ENCODE measurements at regions not wholly inside any gene's neighbourhood (a gene's known extent, or its start where the extent isn't known, plus 50 kb on each side); places are given as distances from the start of the nearest gene placed in this dataset.

DNA sequence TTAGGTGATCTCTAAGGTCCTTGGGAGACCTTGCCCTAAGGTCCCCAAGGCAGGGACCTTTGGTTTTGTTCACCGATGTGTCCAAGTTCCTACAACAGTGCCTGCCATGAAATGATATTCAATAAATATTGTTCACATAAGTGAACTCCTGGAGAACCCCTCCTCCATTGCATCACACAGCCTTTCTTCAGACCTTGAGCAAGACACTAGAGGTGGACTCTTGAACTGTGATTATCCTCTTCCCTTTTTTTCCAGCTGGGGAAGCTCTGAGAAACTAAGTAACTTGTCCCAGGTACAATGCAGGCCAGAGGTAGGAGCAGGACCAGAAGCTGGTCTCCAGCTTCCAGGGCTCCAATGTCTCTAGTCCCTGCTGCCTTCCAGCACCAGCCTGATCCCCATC is 76.6 kb upstream of the LMO1 start:
- H3K4me1 ChIP-seq (ENCODE audit: insufficient read depth, low read length) = no peaks in the 10 kb centered on the region
- no peak overlapping the region for H3K9ac ChIP-seq (ENCODE audit: low read length)
- H3K9me3 ChIP-seq (ENCODE audit: low read length) = no peaks in the 10 kb centered on the region
- no peaks in the 10 kb centered on the region for H3K36me3 ChIP-seq (ENCODE audit: insufficient read depth, low read length)
- H3K27ac ChIP-seq (ENCODE audit: low read depth, low read length) = no peak overlapping the region
- no peaks in the 10 kb centered on the region for H3K27me3 ChIP-seq (ENCODE audit: control insufficient read depth in 1 of 2, insufficient read depth in 2 of 2, low read length in 2 of 2)
- H3K4me3 ChIP-seq (ENCODE audit: low read depth in 1 of 2, low read length in 2 of 2) = no peak overlapping the region

DNA sequence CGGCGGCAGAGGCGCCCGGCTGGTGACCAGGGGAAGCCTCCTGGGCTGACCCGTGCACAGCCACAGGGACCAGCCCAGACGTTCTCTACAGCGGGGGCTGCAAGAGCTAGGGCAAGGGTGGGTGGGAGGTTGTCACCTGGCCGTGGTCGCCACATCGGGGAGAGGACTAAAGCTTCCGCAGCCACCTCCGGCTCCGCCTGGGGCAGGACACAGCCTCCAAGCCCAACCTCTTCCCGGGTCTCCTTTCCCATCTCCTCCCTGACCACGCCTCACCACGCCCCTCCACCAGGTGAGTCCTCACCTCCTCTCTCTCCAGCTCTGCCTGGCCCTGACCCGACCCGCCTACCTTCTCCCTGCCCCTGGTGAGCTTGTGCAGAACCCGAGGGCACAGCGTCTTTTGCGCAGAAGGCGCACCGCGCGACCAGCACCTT is 75.9 kb upstream of the LMO1 start:
- H3K4me1 ChIP-seq (ENCODE audit: insufficient read depth, low read length) = no peaks in the 10 kb centered on the region
- no peaks in the 10 kb centered on the region for H3K27me3 ChIP-seq (ENCODE audit: control insufficient read depth in 1 of 2, insufficient read depth in 2 of 2, low read length in 2 of 2)
- no peaks in the 10 kb centered on the region for H3K9me3 ChIP-seq (ENCODE audit: low read length)
- H3K36me3 ChIP-seq (ENCODE audit: insufficient read depth, low read length) = no peaks in the 10 kb centered on the region
- no peak overlapping the region for H3K9ac ChIP-seq (ENCODE audit: low read length)
- no peak overlapping the region for H3K27ac ChIP-seq (ENCODE audit: low read depth, low read length)
- H3K4me3 ChIP-seq (ENCODE audit: low read depth in 1 of 2, low read length in 2 of 2) = no peak overlapping the region

- H3K36me3 ChIP-seq (ENCODE audit: insufficient read depth, low read length) = no peaks in the 10 kb centered on the region
- H3K27me3 ChIP-seq (ENCODE audit: control insufficient read depth in 1 of 2, insufficient read depth in 2 of 2, low read length in 2 of 2) = no peaks in the 10 kb centered on the region
- H3K4me3 ChIP-seq (ENCODE audit: low read depth in 1 of 2, low read length in 2 of 2) = no peak overlapping the region
- H3K27ac ChIP-seq (ENCODE audit: low read depth, low read length) = no peak overlapping the region
- H3K4me1 ChIP-seq (ENCODE audit: insufficient read depth, low read length) = no peaks in the 10 kb centered on the region
- H3K9me3 ChIP-seq (ENCODE audit: low read length) = no peaks in the 10 kb centered on the region
- no peak overlapping the region for H3K9ac ChIP-seq (ENCODE audit: low read length)
Observed at GRCh38 chr11:8338138-8338537, 74.5 kb upstream of the LMO1 start.

DNA sequence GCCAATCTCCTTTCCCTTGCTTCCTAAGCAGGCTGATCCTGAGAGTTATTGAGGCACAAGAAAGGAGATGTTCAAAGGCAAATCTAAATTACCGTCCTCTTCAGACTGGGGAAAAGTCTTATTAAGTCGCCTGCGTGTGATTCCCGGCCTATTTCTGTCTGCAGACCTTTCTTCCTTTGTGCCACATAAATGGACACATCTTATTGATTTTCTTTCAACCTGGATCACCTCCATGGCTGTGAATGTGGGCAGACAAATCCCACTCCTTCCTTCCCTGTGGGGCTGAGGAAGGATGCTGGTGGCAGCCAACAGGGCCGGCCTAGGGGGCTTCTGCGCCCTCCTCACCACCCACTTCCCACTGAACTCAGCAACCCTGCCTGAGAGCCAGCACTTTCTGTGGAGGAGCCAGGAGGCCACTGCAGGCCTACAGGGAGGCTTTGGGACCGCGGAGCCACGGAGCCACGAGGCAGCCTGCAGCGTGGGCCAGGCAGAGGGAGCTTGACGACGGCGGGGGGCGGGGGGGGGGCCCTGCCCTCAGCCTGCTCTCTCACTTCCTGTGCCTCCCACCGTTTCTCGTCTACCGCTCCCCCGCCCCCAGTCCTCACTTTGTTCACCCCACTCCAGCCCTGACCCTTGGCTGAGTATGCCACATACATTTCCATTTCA is 73.6 kb upstream of the LMO1 start:
- no peaks in the 10 kb centered on the region for H3K27me3 ChIP-seq (ENCODE audit: control insufficient read depth in 1 of 2, insufficient read depth in 2 of 2, low read length in 2 of 2)
- H3K36me3 ChIP-seq (ENCODE audit: insufficient read depth, low read length) = no peaks in the 10 kb centered on the region
- H3K9ac ChIP-seq (ENCODE audit: low read length) = no peak overlapping the region
- H3K4me3 ChIP-seq (ENCODE audit: low read depth in 1 of 2, low read length in 2 of 2) = no peak overlapping the region
- H3K9me3 ChIP-seq (ENCODE audit: low read length) = no peaks in the 10 kb centered on the region
- no peak overlapping the region for H3K27ac ChIP-seq (ENCODE audit: low read depth, low read length)
- H3K4me1 ChIP-seq (ENCODE audit: insufficient read depth, low read length) = no peaks in the 10 kb centered on the region

DNA sequence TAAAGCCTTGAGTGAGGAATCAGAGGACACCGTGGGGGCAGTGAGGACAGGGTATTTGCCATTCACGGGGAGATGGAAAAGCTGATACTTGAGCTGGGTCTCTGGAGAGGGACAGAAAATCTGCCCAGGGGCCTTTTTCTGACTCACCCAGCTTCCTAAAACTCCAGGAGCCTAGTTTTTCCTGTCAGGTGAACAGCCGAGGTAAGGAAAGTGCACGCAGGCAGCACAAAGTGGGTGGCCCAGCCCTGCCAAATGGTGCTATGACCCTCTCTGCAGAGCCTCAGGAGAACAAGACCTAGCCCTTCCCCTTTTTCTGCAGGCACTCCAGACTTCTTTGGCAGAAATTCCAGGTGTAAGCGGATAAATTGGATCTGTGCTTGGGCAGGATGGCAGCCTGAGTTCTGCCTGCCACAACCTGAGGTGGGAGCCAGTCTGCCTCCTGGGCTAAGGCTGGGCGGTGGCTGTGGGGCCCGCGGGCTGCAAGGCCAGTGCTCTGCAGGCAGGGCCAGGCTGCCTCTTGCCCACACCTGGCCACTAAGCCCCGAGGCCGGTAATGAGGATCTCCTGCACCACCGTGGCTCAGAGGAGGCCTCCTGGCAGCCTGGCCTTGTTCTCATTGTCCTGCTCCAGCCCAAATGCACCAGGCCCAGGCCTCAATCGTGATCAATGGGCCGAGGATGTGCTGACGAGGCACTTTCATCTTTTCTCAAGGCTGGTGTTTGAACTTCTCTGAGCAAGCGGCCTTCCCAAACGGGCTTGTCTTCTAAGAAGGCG is 72.9 kb upstream of the LMO1 start:
- Histone ChIP-seq H3K27ac (ENCODE audit: low read depth, low read length) (no peak overlapping the region), H3K36me3 (ENCODE audit: insufficient read depth, low read length) (no peaks in the 10 kb centered on the region), H3K4me1 (ENCODE audit: insufficient read depth, low read length) (no peaks in the 10 kb centered on the region), H3K27me3 (ENCODE audit: control insufficient read depth in 1 of 2, insufficient read depth in 2 of 2, low read length in 2 of 2) (no peaks in the 10 kb centered on the region), H3K9ac (ENCODE audit: low read length) (no peak overlapping the region), H3K9me3 (ENCODE audit: low read length) (no peaks in the 10 kb centered on the region), H3K4me3 (ENCODE audit: low read depth in 1 of 2, low read length in 2 of 2) (no peak overlapping the region)

- Histone ChIP-seq H3K36me3 (ENCODE audit: insufficient read depth, low read length) (no peaks in the 10 kb centered on the region), H3K27ac (ENCODE audit: low read depth, low read length) (no peak overlapping the region), H3K9me3 (ENCODE audit: low read length) (no peaks in the 10 kb centered on the region), H3K4me3 (ENCODE audit: low read depth in 1 of 2, low read length in 2 of 2) (no peak overlapping the region), H3K4me1 (ENCODE audit: insufficient read depth, low read length) (no peaks in the 10 kb centered on the region), H3K9ac (ENCODE audit: low read length) (no peak overlapping the region), H3K27me3 (ENCODE audit: control insufficient read depth in 1 of 2, insufficient read depth in 2 of 2, low read length in 2 of 2) (no peaks in the 10 kb centered on the region)
Observed at GRCh38 chr11:8335683-8336082, 72.0 kb upstream of the LMO1 start.

DNA sequence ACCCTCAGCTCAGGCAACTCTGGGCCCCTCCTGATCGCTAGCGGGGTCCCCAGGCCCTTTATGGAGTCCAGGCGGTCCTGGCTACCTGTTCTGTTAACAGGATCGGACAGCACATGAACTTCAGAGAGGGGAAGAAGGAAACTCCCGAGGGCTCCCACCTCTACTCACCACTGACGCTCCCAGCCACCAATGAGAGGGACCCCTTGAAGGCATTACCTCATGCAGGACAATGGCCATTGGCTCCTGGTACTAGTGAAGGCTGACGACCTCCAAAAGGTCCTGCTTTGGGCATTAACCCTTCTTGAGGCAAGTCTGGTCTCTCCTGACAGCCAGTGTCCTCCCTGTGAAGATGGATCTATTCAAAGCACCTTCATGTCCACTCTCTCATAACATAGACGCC is 71.5 kb upstream of the LMO1 start:
- Histone ChIP-seq H3K36me3 (ENCODE audit: insufficient read depth, low read length) (no peaks in the 10 kb centered on the region), H3K27ac (ENCODE audit: low read depth, low read length) (no peak overlapping the region), H3K9ac (ENCODE audit: low read length) (no peak overlapping the region), H3K9me3 (ENCODE audit: low read length) (no peaks in the 10 kb centered on the region), H3K4me3 (ENCODE audit: low read depth in 1 of 2, low read length in 2 of 2) (no peak overlapping the region), H3K27me3 (ENCODE audit: control insufficient read depth in 1 of 2, insufficient read depth in 2 of 2, low read length in 2 of 2) (no peaks in the 10 kb centered on the region), H3K4me1 (ENCODE audit: insufficient read depth, low read length) (no peaks in the 10 kb centered on the region)

DNA sequence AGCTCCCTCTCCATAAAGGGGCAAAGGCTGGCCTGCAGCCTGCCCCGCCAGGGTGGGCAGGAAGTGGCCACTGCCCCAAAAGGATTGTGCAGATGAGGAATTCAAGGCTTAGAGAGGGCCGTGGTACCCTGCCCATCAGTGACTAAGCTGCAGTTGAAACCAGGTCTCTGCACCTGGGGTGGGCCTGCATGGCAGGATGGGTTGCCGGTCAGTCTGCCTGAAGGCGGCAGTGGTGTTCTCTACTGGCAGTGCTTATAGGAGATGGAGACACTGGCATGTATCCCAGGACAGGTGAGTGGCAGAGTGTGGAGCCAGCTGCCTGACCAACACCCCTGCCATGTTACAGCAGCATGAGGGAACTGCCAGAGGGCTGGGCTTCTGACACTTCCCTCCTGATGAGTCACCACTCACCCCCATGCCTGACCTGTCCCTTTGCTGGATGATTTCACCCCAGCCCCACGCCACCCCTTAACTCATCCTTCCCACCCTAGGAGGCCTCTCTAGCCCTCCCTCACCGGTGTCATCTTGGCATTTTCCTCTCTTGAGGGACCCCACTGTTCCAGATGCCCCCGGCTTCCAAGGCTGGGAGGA is 70.2 kb upstream of the LMO1 start:
- H3K4me3 ChIP-seq (ENCODE audit: low read depth in 1 of 2, low read length in 2 of 2) = no peak overlapping the region
- H3K9ac ChIP-seq (ENCODE audit: low read length) = no peak overlapping the region
- no peaks in the 10 kb centered on the region for H3K36me3 ChIP-seq (ENCODE audit: insufficient read depth, low read length)
- H3K9me3 ChIP-seq (ENCODE audit: low read length) = no peaks in the 10 kb centered on the region
- no peaks in the 10 kb centered on the region for H3K27me3 ChIP-seq (ENCODE audit: control insufficient read depth in 1 of 2, insufficient read depth in 2 of 2, low read length in 2 of 2)
- H3K27ac ChIP-seq (ENCODE audit: low read depth, low read length) = no peak overlapping the region
- no peaks in the 10 kb centered on the region for H3K4me1 ChIP-seq (ENCODE audit: insufficient read depth, low read length)

DNA sequence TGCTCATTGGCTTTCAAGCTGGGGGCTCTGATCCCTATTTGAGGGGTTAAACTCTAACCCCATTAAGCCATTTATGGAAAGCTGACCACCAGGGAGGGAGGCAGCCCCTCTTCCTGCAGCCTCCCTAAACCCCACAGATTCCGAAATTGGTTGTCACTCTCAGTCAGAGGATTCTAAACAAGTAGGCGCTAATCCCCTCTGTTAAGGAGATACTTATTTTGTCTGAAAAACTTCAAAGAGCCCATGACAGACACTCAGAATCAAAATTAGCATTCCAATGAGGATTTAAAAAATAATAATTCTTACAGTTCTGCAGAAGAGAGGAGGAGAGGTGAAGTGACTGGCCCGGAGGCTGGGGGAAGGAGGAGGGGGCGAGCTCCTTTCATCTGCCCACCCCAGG is 69.7 kb upstream of the LMO1 start:
- Histone ChIP-seq H3K4me1 (ENCODE audit: insufficient read depth, low read length) (no peaks in the 10 kb centered on the region), H3K9me3 (ENCODE audit: low read length) (no peaks in the 10 kb centered on the region), H3K27ac (ENCODE audit: low read depth, low read length) (no peak overlapping the region), H3K27me3 (ENCODE audit: control insufficient read depth in 1 of 2, insufficient read depth in 2 of 2, low read length in 2 of 2) (no peaks in the 10 kb centered on the region), H3K9ac (ENCODE audit: low read length) (no peak overlapping the region), H3K36me3 (ENCODE audit: insufficient read depth, low read length) (no peaks in the 10 kb centered on the region), H3K4me3 (ENCODE audit: low read depth in 1 of 2, low read length in 2 of 2) (no peak overlapping the region)

DNA sequence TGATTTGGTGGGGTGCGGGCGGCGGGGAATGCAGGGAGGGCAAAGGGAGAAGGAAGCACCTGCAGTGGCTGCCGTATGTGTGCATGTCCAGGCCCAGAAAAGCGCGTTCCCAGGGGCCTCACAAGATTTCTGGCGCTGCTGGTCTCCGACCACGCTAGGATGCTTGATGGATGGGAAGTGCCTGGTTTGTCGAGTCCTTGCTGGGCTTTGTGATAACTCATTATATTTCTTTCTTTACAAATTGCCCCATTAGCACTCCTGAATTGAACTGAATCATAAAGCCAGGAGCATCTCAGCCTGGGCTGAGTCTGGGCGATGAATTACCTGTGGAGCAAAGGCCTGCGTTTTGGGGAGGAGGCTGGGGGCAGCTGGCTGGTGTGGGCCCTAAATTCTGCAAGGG is 69.2 kb upstream of the LMO1 start:
- H3K4me1 ChIP-seq (ENCODE audit: insufficient read depth, low read length) = no peaks in the 10 kb centered on the region
- H3K27ac ChIP-seq (ENCODE audit: low read depth, low read length) = no peak overlapping the region
- no peaks in the 10 kb centered on the region for H3K9me3 ChIP-seq (ENCODE audit: low read length)
- H3K27me3 ChIP-seq (ENCODE audit: control insufficient read depth in 1 of 2, insufficient read depth in 2 of 2, low read length in 2 of 2) = no peaks in the 10 kb centered on the region
- H3K4me3 ChIP-seq (ENCODE audit: low read depth in 1 of 2, low read length in 2 of 2) = no peak overlapping the region
- H3K36me3 ChIP-seq (ENCODE audit: insufficient read depth, low read length) = no peaks in the 10 kb centered on the region
- H3K9ac ChIP-seq (ENCODE audit: low read length) = no peak overlapping the region

- H3K9ac ChIP-seq (ENCODE audit: low read length) = no peak overlapping the region
- H3K9me3 ChIP-seq (ENCODE audit: low read length) = no peaks in the 10 kb centered on the region
- no peaks in the 10 kb centered on the region for H3K36me3 ChIP-seq (ENCODE audit: insufficient read depth, low read length)
- H3K27ac ChIP-seq (ENCODE audit: low read depth, low read length) = no peak overlapping the region
- no peaks in the 10 kb centered on the region for H3K4me1 ChIP-seq (ENCODE audit: insufficient read depth, low read length)
- no peaks in the 10 kb centered on the region for H3K27me3 ChIP-seq (ENCODE audit: control insufficient read depth in 1 of 2, insufficient read depth in 2 of 2, low read length in 2 of 2)
- H3K4me3 ChIP-seq (ENCODE audit: low read depth in 1 of 2, low read length in 2 of 2) = no peak overlapping the region
Observed at GRCh38 chr11:8332196-8332595, 68.5 kb upstream of the LMO1 start.

Data from muscle layer of colon (tissue), 2 donors.